ENCODE measurements at regions not wholly inside any gene's neighbourhood (a gene's known extent, or its start where the extent isn't known, plus 50 kb on each side); places are given as distances from the start of the nearest gene placed in this dataset.

GRCh38 chr2:12964904-12965539 lies 248.3 kb downstream of the TRIB2 start:
- intact Hi-C loops (cut with DNase I), result no loop called here
- H3K27me3 ChIP-seq (ENCODE audit: low read depth), result no peaks in the 10 kb centered on the region
- H3K27ac ChIP-seq, result no peak overlapping the region
- no peak for ATAC-seq
- DNase-seq, result no peak
- no peaks in the 10 kb centered on the region for H3K9me3 ChIP-seq
- TF ChIP-seq CTCF (IDR thresholded peaks at IDR 0.05), result no peak
- no peak overlapping the region for H3K4me3 ChIP-seq
- no peaks in the 10 kb centered on the region for H3K36me3 ChIP-seq
- H3K4me1 ChIP-seq, result peaks cover 6% of the 10 kb centered on the region

- H3K4me3 ChIP-seq, result no peak overlapping the region
- H3K27ac ChIP-seq, result no peak overlapping the region
- no peaks in the 10 kb centered on the region for H3K9me3 ChIP-seq
- TF ChIP-seq CTCF (IDR thresholded peaks at IDR 0.05), result no peak
- peaks cover 6% of the 10 kb centered on the region for H3K4me1 ChIP-seq
- H3K36me3 ChIP-seq, result no peaks in the 10 kb centered on the region
- intact Hi-C loops (cut with DNase I), result no loop called here
- ATAC-seq (peak; percentile 57 to 68), DNase-seq (no peak)
- H3K27me3 ChIP-seq (ENCODE audit: low read depth), result no peaks in the 10 kb centered on the region
These were observed 249.0 kb downstream of the TRIB2 start for GRCh38 chr2:12965540-12966269.

DNA sequence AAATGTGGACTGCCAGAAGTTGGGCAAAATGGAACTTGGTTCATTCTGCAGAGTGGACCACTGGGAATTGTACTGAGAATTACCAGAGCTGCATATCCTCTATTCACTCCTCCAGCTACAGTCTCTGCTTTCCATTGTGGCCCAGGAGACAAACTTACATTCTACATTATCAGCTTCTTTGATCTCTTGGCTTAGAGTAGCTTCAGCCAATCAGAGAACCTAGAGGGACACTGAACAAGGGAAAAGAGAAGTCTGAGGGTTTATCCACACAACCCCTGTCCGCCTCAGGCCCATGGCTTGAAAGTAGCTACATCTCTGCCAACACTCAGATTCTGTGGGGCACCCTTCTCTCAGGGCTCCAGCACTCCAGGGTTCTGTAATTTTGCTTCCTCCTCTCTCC lies 251.1 kb downstream of the TRIB2 start:
- Histone ChIP-seq H3K9me3 (no peaks in the 10 kb centered on the region), H3K27ac (no peak overlapping the region), H3K4me1 (peaks cover 6% of the 10 kb centered on the region), H3K27me3 (ENCODE audit: low read depth) (no peaks in the 10 kb centered on the region), H3K4me3 (no peak overlapping the region), H3K36me3 (no peaks in the 10 kb centered on the region)
- intact Hi-C loops (cut with DNase I), result no loop called here
- DNase-seq, result no peak
- ATAC-seq, result no peak
- no peak for TF ChIP-seq CTCF (IDR thresholded peaks at IDR 0.05)

GRCh38 chr2:12968399-12968798 lies 251.7 kb downstream of the TRIB2 start:
- Histone ChIP-seq H3K4me3 (no peak overlapping the region), H3K27ac (no peak overlapping the region), H3K9me3 (no peaks in the 10 kb centered on the region), H3K4me1 (peaks cover 6% of the 10 kb centered on the region), H3K27me3 (ENCODE audit: low read depth) (no peaks in the 10 kb centered on the region), H3K36me3 (no peaks in the 10 kb centered on the region)
- intact Hi-C loops (cut with DNase I), result no loop called here
- no peak for TF ChIP-seq CTCF (IDR thresholded peaks at IDR 0.05)
- DNase-seq (no peak), ATAC-seq (no peak)

DNA sequence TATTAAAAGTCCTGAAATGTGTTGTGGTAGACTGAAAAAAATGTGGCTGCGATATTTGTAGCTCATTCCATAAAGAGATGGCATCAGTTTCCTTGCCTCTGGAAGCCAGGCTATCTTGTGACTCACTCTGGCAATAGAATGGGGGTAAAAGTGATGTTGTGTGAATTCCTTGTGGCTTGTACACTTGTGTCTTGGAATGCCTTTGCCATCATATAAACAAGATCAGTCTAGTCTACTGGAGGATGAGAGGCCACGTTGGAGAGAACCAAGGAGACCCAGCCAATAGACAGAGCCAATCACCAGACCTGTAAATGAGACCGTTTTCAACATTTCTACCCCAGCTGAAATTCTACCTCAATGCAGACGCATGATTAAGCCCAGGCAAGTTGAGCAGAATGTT lies 254.1 kb downstream of the TRIB2 start:
- intact Hi-C loops (cut with DNase I), result no loop called here
- Histone ChIP-seq H3K4me3 (no peak overlapping the region), H3K9me3 (no peaks in the 10 kb centered on the region), H3K27ac (no peak overlapping the region), H3K27me3 (ENCODE audit: low read depth) (no peaks in the 10 kb centered on the region), H3K4me1 (peaks cover 2% of the 10 kb centered on the region), H3K36me3 (no peaks in the 10 kb centered on the region)
- ATAC-seq (no peak), DNase-seq (no peak)
- no peak for TF ChIP-seq CTCF (IDR thresholded peaks at IDR 0.05)

Measured in lower lobe of right lung (tissue), 2 donors.